GM12878 (cell line): ENCODE measurements at regions not wholly inside any gene's neighbourhood (a gene's known extent, or its start where the extent isn't known, plus 50 kb on each side); places are given as distances from the start of the nearest gene placed in this dataset.

ENCODE experiments used
- ATAC-seq: fragments of 200-7000 bp; cut with Tn5 transposase; 3 replicates; pipeline ENCODE4 v1.9.1; 2020; ENCODE audit warnings: mild to moderate bottlenecking, moderate library complexity
- BruUV-seq: library from RNA; stranded (reverse); fragments of 400-500 nt; replicated peaks from 2 replicates; lab custom pipeline; 2021; lab: Mats Ljungman, UMichigan
- CTCF ChIA-PET: fragments of 300-600 bp; sonication (Branson Sonifier 250); formaldehyde crosslinking; extraction: SDS; loops from one replicate; lab custom pipeline; 2021; ENCODE audit warnings: inconsistent platforms; lab: Yijun Ruan, JAX
- POLR2A ChIA-PET: fragments of 350-600 bp; formaldehyde crosslinking; extraction: SDS; loops from one replicate; lab custom pipeline; 2021; ENCODE audit warnings: inconsistent platforms; lab: Charles Lee
- RAD21 ChIA-PET: fragments of 300-600 bp; sonication (Branson Sonifier 250); formaldehyde crosslinking; loops from one replicate; lab custom pipeline; 2023; ENCODE audit warnings: antibody characterized with exemption; ENCODE audit not compliant: unreplicated experiment; lab: Charles Lee
- SMC1A ChIA-PET: fragments of 300-600 bp; sonication (Branson Sonifier 250); formaldehyde crosslinking; loops from one replicate; lab custom pipeline; 2023; ENCODE audit not compliant: unreplicated experiment, uncharacterized antibody; lab: Charles Lee
- DNase-seq: peaks from one replicate; pipeline ENCODE4 v3.0.0-alpha.2; 2011; ENCODE audit warnings: low read depth, low spot score
- FAIRE-seq: peaks from 3 replicates; lab custom pipeline; 2011; peaks lifted over from hg19 to GRCh38; lab: Jason Lieb, UNC
- H2AFZ ChIP-seq: 2 replicates; pipeline ENCODE4 v1.6.0; 2011; ENCODE audit warnings: low read depth, low read length, control low read depth; ENCODE audit not compliant: control insufficient read depth
- H3K27ac ChIP-seq: 2 replicates; pipeline ENCODE4 v1.5.1; 2011; ENCODE audit warnings: control low read depth; ENCODE audit not compliant: control insufficient read depth, insufficient read depth
- H3K27me3 ChIP-seq, 2 experiments: replicated peaks in 1 of 2; 2 replicates each; pipeline versions ENCODE4 v1.6.0 to v1.6.1; 2011; ENCODE audit warnings: low read length in 1 of 2; ENCODE audit not compliant: control insufficient read depth in 2 of 2, insufficient read depth in 2 of 2
- H3K36me3 ChIP-seq, 2 experiments: 2 replicates each; pipeline ENCODE4 v1.5.1; 2011; ENCODE audit warnings: low read length in 1 of 2; ENCODE audit not compliant: control insufficient read depth in 2 of 2, insufficient read depth in 2 of 2
- H3K4me1 ChIP-seq: 2 replicates; pipeline ENCODE4 v1.6.1; 2011; ENCODE audit warnings: mild to moderate bottlenecking, low read length, moderate library complexity, mixed read lengths; ENCODE audit not compliant: control insufficient read depth, insufficient read depth
- H3K4me2 ChIP-seq: 2 replicates; pipeline ENCODE4 v1.6.0; 2011; ENCODE audit warnings: control low read depth; ENCODE audit not compliant: control insufficient read depth, insufficient read depth
- H3K4me3 ChIP-seq: fragments of 200-600 bp; sonication (generic); 2 replicates; pipeline ENCODE4 v1.5.1; 2016
- H3K79me2 ChIP-seq: 2 replicates; pipeline ENCODE4 v1.6.0; 2011; ENCODE audit warnings: low read length; ENCODE audit not compliant: control insufficient read depth, insufficient read depth
- H3K9ac ChIP-seq: 2 replicates; pipeline ENCODE4 v1.8.0; 2011; ENCODE audit warnings: low read length, control low read depth, mixed read lengths; ENCODE audit not compliant: control insufficient read depth, insufficient read depth
- H3K9me3 ChIP-seq: replicated peaks from 3 replicates; pipeline ENCODE4 v1.5.1; 2011; ENCODE audit warnings: mild to moderate bottlenecking, low read length; ENCODE audit not compliant: control insufficient read depth, insufficient read depth
- H4K20me1 ChIP-seq: 2 replicates; pipeline ENCODE4 v1.6.0; 2011; ENCODE audit not compliant: control insufficient read depth, insufficient read depth
- BMI1 ChIP-seq: fragments of 450-650 bp; IDR thresholded peaks from 2 replicates; pipeline ENCODE4 v1.6.1; 2016; ENCODE audit warnings: mild to moderate bottlenecking, moderate library complexity, borderline replicate concordance
- BRCA1 ChIP-seq: IDR thresholded peaks from 2 replicates; pipeline ENCODE4 v1.6.1; 2011; ENCODE audit warnings: low read depth, low read length, improper control_type of control experiment
- CBX3 ChIP-seq: fragments of 200-600 bp; sonication (generic); IDR thresholded peaks from 2 replicates; pipeline ENCODE4 v1.6.1; 2016; ENCODE audit warnings: low read depth, borderline replicate concordance
- CHD2 ChIP-seq: IDR thresholded peaks from 2 replicates; pipeline ENCODE4 v1.6.1; 2011; ENCODE audit warnings: low read depth, low read length, improper control_type of control experiment, borderline replicate concordance
- DPF2 ChIP-seq: fragments of 450-650 bp; IDR thresholded peaks from 2 replicates; pipeline ENCODE4 v1.6.1; 2017; ENCODE audit warnings: mild to moderate bottlenecking
- NBN ChIP-seq: fragments of 450-650 bp; IDR thresholded peaks from 2 replicates; pipeline ENCODE4 v1.6.1; 2016
- POLR2AphosphoS5 ChIP-seq: IDR thresholded peaks from 2 replicates; pipeline ENCODE4 v1.6.1; 2011; ENCODE audit warnings: mild to moderate bottlenecking, low read length, inconsistent platforms
- SMAD5 ChIP-seq: IDR thresholded peaks from 2 replicates; pipeline ENCODE4 v1.6.1; 2016; ENCODE audit warnings: antibody characterized with exemption, low read depth
- ZNF384 ChIP-seq: IDR thresholded peaks from 2 replicates; pipeline ENCODE4 v1.6.1; 2012; ENCODE audit warnings: low read depth, mild to moderate bottlenecking, low read length, improper control_type of control experiment, borderline replicate concordance
- WGBS: methylation state at CpG from one replicate; pipeline ENCODE4 v1.1.6; 2016; ENCODE audit warnings: low lambda C conversion rate; ENCODE audit not compliant: insufficient replicate concordance, insufficient coverage; ENCODE audit errors: missing lambda C conversion rate; 5-methylcytosine and 5-hydroxymethylcytosine counted together
- in situ Hi-C: fragments of 300-500 bp; cut with MboI; formaldehyde crosslinking; loops from 9 replicates; pipeline ENCODE4 v1.14.3; 2018; ENCODE audit warnings: mixed read lengths
- intact Hi-C: fragments of 100-400 bp; cut with micrococcal nuclease; formaldehyde crosslinking; loops from one replicate; pipeline ENCODE4 v1.14.2; 2022; ENCODE audit not compliant: unreplicated experiment
- TF ChIP-seq, protein P1 (sequence below): fragments of 450-650 bp; conservative IDR thresholded peaks from 2 replicates; pipeline ENCODE4 v1.6.1; 2017; ENCODE audit warnings: mild to moderate bottlenecking, moderate library complexity
- TF ChIP-seq, protein P2 (sequence below): IDR thresholded peaks from 2 replicates; pipeline ENCODE4 v1.6.1; 2012; ENCODE audit warnings: low read length, inconsistent platforms
- TF ChIP-seq, protein P3 (sequence below): fragments of 450-650 bp; IDR thresholded peaks from 2 replicates; pipeline ENCODE4 v1.6.1; 2014; ENCODE audit warnings: mild to moderate bottlenecking
- TF ChIP-seq, protein P4 (sequence below): IDR thresholded peaks from 2 replicates; pipeline ENCODE4 v1.6.1; 2011; ENCODE audit warnings: low read depth, mild to moderate bottlenecking, low read length, moderate library complexity, borderline replicate concordance; ENCODE audit errors: extremely low read depth
- TF ChIP-seq, protein P5 (sequence below): IDR thresholded peaks from 2 replicates; pipeline ENCODE4 v1.6.1; 2011; ENCODE audit warnings: low read depth, low read length, improper control_type of control experiment, borderline replicate concordance

DNA sequence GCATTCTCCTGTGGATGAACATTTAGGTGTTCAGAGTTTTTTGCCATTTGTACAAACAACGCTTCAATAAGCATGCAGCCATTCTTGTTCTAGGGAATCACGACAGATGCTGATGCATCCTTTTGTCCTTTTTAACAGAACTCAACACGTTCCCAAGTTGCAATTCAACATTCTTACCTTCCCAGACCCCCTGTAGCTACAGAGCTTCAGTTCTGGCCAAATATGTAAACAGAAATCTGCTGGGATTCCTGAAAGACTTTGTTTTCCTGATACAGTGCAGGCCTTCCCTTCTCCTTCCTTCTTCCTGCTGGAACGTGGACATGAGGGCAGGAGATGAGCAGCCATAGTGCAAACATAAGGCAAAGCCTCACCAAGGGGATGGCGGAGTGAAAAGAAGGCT, 59.1 kb upstream of the SPATA12 start:
- no peak for FAIRE-seq
- RAD21 ChIA-PET: no interaction called here

More for the DNA sequence above, 59.1 kb upstream of the SPATA12 start:
- Histone ChIP-seq H4K20me1 (no peaks in the 10 kb centered on the region), H3K27me3 (no peaks in the 10 kb centered on the region), H3K9me3 (no peaks in the 10 kb centered on the region), H2AFZ (no peak overlapping the region), H3K79me2 (no peaks in the 10 kb centered on the region), H3K4me2 (no peak overlapping the region), H3K9ac (no peak overlapping the region), H3K4me3 (no peak overlapping the region), H3K27ac (no peak overlapping the region), H3K36me3 (no peaks in the 10 kb centered on the region), H3K4me1 (no peaks in the 10 kb centered on the region; the same call in 1 of the 2 replicates)
- POLR2A ChIA-PET: no interaction called here
- SMC1A ChIA-PET: interaction anchor here (0.8 to 1.2 kb wide), 5 partner anchors 76 to 340 kb away, joined by 3 to 6 read pairs (median 3); no protein-coding TSS in a partner anchor
- 22% methylated on average over 4 of the region's 5 CpGs for WGBS
- BruUV-seq: no TSS peak
- no peak for DNase-seq
- no peak for ATAC-seq
- TF ChIP-seq DPF2 (no peak), POLR2AphosphoS5 (no peak), BRCA1 (no peak), CHD2 (no peak), BMI1 (no peak), CBX3 (no peak), SMAD5 (no peak), NBN (no peak), ZNF384 (no peak)
- TF ChIP-seq, protein P1, sequence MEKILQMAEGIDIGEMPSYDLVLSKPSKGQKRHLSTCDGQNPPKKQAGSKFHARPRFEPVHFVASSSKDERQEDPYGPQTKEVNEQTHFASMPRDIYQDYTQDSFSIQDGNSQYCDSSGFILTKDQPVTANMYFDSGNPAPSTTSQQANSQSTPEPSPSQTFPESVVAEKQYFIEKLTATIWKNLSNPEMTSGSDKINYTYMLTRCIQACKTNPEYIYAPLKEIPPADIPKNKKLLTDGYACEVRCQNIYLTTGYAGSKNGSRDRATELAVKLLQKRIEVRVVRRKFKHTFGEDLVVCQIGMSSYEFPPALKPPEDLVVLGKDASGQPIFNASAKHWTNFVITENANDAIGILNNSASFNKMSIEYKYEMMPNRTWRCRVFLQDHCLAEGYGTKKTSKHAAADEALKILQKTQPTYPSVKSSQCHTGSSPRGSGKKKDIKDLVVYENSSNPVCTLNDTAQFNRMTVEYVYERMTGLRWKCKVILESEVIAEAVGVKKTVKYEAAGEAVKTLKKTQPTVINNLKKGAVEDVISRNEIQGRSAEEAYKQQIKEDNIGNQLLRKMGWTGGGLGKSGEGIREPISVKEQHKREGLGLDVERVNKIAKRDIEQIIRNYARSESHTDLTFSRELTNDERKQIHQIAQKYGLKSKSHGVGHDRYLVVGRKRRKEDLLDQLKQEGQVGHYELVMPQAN: no peak
- TF ChIP-seq, protein P2, sequence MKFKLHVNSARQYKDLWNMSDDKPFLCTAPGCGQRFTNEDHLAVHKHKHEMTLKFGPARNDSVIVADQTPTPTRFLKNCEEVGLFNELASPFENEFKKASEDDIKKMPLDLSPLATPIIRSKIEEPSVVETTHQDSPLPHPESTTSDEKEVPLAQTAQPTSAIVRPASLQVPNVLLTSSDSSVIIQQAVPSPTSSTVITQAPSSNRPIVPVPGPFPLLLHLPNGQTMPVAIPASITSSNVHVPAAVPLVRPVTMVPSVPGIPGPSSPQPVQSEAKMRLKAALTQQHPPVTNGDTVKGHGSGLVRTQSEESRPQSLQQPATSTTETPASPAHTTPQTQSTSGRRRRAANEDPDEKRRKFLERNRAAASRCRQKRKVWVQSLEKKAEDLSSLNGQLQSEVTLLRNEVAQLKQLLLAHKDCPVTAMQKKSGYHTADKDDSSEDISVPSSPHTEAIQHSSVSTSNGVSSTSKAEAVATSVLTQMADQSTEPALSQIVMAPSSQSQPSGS: no peak
- TF ChIP-seq, protein P3, sequence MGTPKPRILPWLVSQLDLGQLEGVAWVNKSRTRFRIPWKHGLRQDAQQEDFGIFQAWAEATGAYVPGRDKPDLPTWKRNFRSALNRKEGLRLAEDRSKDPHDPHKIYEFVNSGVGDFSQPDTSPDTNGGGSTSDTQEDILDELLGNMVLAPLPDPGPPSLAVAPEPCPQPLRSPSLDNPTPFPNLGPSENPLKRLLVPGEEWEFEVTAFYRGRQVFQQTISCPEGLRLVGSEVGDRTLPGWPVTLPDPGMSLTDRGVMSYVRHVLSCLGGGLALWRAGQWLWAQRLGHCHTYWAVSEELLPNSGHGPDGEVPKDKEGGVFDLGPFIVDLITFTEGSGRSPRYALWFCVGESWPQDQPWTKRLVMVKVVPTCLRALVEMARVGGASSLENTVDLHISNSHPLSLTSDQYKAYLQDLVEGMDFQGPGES: no peak
- TF ChIP-seq, protein P4, sequence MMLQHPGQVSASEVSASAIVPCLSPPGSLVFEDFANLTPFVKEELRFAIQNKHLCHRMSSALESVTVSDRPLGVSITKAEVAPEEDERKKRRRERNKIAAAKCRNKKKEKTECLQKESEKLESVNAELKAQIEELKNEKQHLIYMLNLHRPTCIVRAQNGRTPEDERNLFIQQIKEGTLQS: no peak
- TF ChIP-seq, protein P5, sequence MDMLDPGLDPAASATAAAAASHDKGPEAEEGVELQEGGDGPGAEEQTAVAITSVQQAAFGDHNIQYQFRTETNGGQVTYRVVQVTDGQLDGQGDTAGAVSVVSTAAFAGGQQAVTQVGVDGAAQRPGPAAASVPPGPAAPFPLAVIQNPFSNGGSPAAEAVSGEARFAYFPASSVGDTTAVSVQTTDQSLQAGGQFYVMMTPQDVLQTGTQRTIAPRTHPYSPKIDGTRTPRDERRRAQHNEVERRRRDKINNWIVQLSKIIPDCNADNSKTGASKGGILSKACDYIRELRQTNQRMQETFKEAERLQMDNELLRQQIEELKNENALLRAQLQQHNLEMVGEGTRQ: no peak
- in situ Hi-C loops (no loop called here), intact Hi-C loops (no loop called here)
- CTCF ChIA-PET: interaction anchor here (6.6 kb wide), 1 partner anchor 98 kb away, joined by 60 read pairs; no protein-coding TSS in a partner anchor
